GM12874 (cell line): ENCODE measurements at regions not wholly inside any gene's neighbourhood (a gene's known extent, or its start where the extent isn't known, plus 50 kb on each side); places are given as distances from the start of the nearest gene placed in this dataset.

ENCODE experiments used
- CTCF ChIP-seq: IDR thresholded peaks from 2 replicates; pipeline ENCODE4 v1.5.1; 2011; ENCODE audit warnings: low read depth, mild to moderate bottlenecking, control low read depth, low read length, moderate library complexity; ENCODE audit not compliant: insufficient read depth

- no peak for TF ChIP-seq CTCF
These were observed 296.4 kb upstream of the FMN2 start for GRCh38 chr1:239795304-239795703.

- TF ChIP-seq CTCF = no peak
These were observed 292.1 kb upstream of the FMN2 start for GRCh38 chr1:239799617-239800016.

GRCh38 chr1:239800861-239801260 is 290.8 kb upstream of the FMN2 start:
- no peak for TF ChIP-seq CTCF

DNA sequence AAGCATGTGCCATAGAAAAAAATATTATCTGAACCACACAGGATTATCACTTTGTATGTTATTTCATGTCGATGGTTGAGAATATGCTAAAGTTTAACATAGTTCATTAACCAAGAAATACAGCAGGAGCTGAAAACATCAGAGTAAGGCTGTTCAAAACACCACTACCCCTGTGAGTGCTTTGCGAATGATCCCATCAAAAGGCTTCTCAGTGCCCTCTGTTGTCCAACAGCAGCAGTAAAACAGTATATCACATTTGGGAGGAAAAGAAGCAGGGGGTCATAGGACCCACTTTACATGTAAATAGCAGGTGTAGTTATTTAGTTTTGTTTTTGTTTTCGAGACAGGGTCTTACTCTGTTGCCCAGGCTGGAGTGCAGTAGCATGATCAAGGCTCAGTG is 289.4 kb upstream of the FMN2 start:
- no peak for TF ChIP-seq CTCF

GRCh38 chr1:239803781-239804180 is 287.9 kb upstream of the FMN2 start:
- no peak for TF ChIP-seq CTCF

- TF ChIP-seq CTCF = no peak
These were observed 287.4 kb upstream of the FMN2 start for GRCh38 chr1:239804266-239804665.

DNA sequence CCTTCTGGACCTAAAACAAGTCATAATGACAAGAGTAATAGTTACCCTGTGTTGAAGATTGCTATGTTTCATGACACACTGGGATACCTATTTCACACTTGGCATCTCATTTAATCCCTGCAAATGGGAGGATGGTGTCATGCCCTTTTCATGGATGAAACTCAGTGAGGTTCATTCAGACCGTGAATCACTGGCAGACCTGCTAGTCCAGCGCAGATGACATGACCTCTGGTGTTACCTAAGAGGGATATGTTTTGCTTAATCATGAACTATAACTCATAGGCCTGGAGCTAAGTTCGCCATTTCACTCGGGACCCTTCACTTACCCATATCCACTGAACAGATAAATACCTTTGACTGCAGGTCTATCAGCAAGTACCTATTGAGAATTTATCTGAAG is 286.6 kb upstream of the FMN2 start:
- TF ChIP-seq CTCF = no peak
